ENCODE measurements at regions not wholly inside any gene's neighbourhood (a gene's known extent, or its start where the extent isn't known, plus 50 kb on each side); places are given as distances from the start of the nearest gene placed in this dataset.
"Not testable (repeated sequence)": the region's sequence is repeated elsewhere in the genome, so short reads cannot be mapped to it uniquely, and the experiment has no call there.

- H3K9me3 Mint-ChIP-seq (ENCODE audit: low read depth, unreplicated experiment): peaks cover 18% of the 10 kb centered on the region
- no peak overlapping the region for H3K27ac Mint-ChIP-seq (ENCODE audit: unreplicated experiment)
- H3K27me3 Mint-ChIP-seq (ENCODE audit: unreplicated experiment): no peaks in the 10 kb centered on the region
- intact Hi-C loops (cut with micrococcal nuclease; ENCODE audit: unreplicated experiment): no loop called here
- DNase-seq: no peak
- no peak overlapping the region for H3K4me3 Mint-ChIP-seq (ENCODE audit: low read depth, unreplicated experiment)
- no peaks in the 10 kb centered on the region for H3K4me1 Mint-ChIP-seq (ENCODE audit: low read depth, unreplicated experiment)
- CTCF ChIA-PET: no interaction called here
- no peak for TF ChIP-seq CTCF (IDR thresholded peaks at IDR 0.05; ENCODE audit: unreplicated experiment)
- no peaks in the 10 kb centered on the region for H3K36me3 Mint-ChIP-seq (ENCODE audit: insufficient read depth, unreplicated experiment)
- BruUV-seq (replicated peaks): no TSS peak
Observed at GRCh38 chr12:71321130-71321529, 118.5 kb upstream of the LGR5 start.

GRCh38 chr12:71315328-71315985 lies 124.1 kb upstream of the LGR5 start:
- Mint-ChIP-seq H3K4me1 (ENCODE audit: low read depth, unreplicated experiment) (peaks cover 13% of the 10 kb centered on the region), H3K9me3 (ENCODE audit: low read depth, unreplicated experiment) (no peaks in the 10 kb centered on the region), H3K36me3 (ENCODE audit: insufficient read depth, unreplicated experiment) (no peaks in the 10 kb centered on the region), H3K27ac (ENCODE audit: unreplicated experiment) (no peak overlapping the region), H3K27me3 (ENCODE audit: unreplicated experiment) (no peaks in the 10 kb centered on the region), H3K4me3 (ENCODE audit: low read depth, unreplicated experiment) (no peak overlapping the region)
- intact Hi-C loops (cut with micrococcal nuclease; ENCODE audit: unreplicated experiment): no loop called here
- BruUV-seq (replicated peaks): no TSS peak
- CTCF ChIA-PET: interaction anchor here (0.6 kb wide), 1 partner anchor 262 kb away, joined by 3 read pairs; no protein-coding TSS in a partner anchor
- DNase-seq: no peak
- no peak for TF ChIP-seq CTCF (IDR thresholded peaks at IDR 0.05; ENCODE audit: unreplicated experiment)

- H3K36me3 Mint-ChIP-seq (ENCODE audit: insufficient read depth, unreplicated experiment): no peaks in the 10 kb centered on the region
- intact Hi-C loops (cut with micrococcal nuclease; ENCODE audit: unreplicated experiment): no loop called here
- no peak for DNase-seq
- no TSS peak for BruUV-seq (replicated peaks)
- no peak overlapping the region for H3K4me3 Mint-ChIP-seq (ENCODE audit: low read depth, unreplicated experiment)
- no peak overlapping the region for H3K27ac Mint-ChIP-seq (ENCODE audit: unreplicated experiment)
- H3K9me3 Mint-ChIP-seq (ENCODE audit: low read depth, unreplicated experiment): no peaks in the 10 kb centered on the region
- no peak for TF ChIP-seq CTCF (IDR thresholded peaks at IDR 0.05; ENCODE audit: unreplicated experiment)
- H3K4me1 Mint-ChIP-seq (ENCODE audit: low read depth, unreplicated experiment): peaks cover 13% of the 10 kb centered on the region
- no peaks in the 10 kb centered on the region for H3K27me3 Mint-ChIP-seq (ENCODE audit: unreplicated experiment)
- CTCF ChIA-PET: no interaction called here
Observed at GRCh38 chr12:71312768-71313403, 126.7 kb upstream of the LGR5 start.

- DNase-seq; H3K9me3 Mint-ChIP-seq (ENCODE audit: low read depth, unreplicated experiment); H3K4me3 Mint-ChIP-seq (ENCODE audit: low read depth, unreplicated experiment); BruUV-seq (replicated peaks); H3K27ac Mint-ChIP-seq (ENCODE audit: unreplicated experiment); intact Hi-C loops (cut with micrococcal nuclease; ENCODE audit: unreplicated experiment); H3K36me3 Mint-ChIP-seq (ENCODE audit: insufficient read depth, unreplicated experiment); CTCF ChIA-PET; H3K27me3 Mint-ChIP-seq (ENCODE audit: unreplicated experiment): not testable (repeated sequence)
- H3K4me1 Mint-ChIP-seq (ENCODE audit: low read depth, unreplicated experiment): peaks cover 13% of the 10 kb centered on the region
Observed at GRCh38 chr12:71311611-71312010, 128.0 kb upstream of the LGR5 start.

GRCh38 chr12:71306808-71307207 lies 132.8 kb upstream of the LGR5 start:
- H3K27me3 Mint-ChIP-seq (ENCODE audit: unreplicated experiment): no peaks in the 10 kb centered on the region
- no peak overlapping the region for H3K4me3 Mint-ChIP-seq (ENCODE audit: low read depth, unreplicated experiment)
- peaks cover 10% of the 10 kb centered on the region for H3K4me1 Mint-ChIP-seq (ENCODE audit: low read depth, unreplicated experiment)
- CTCF ChIA-PET: no interaction called here
- H3K9me3 Mint-ChIP-seq (ENCODE audit: low read depth, unreplicated experiment): no peaks in the 10 kb centered on the region
- H3K27ac Mint-ChIP-seq (ENCODE audit: unreplicated experiment): no peak overlapping the region
- no peak for DNase-seq
- intact Hi-C loops (cut with micrococcal nuclease; ENCODE audit: unreplicated experiment): no loop called here
- no TSS peak for BruUV-seq (replicated peaks)
- H3K36me3 Mint-ChIP-seq (ENCODE audit: insufficient read depth, unreplicated experiment): no peaks in the 10 kb centered on the region
- TF ChIP-seq CTCF (IDR thresholded peaks at IDR 0.05; ENCODE audit: unreplicated experiment): no peak

All from Calu3 (cell line).